DMS153 (cell line): ENCODE measurements at regions not wholly inside any gene's neighbourhood (a gene's known extent, or its start where the extent isn't known, plus 50 kb on each side); places are given as distances from the start of the nearest gene placed in this dataset.

Source experiments
- DNase-seq: peaks from one replicate; lab custom pipeline; 2025; lab: John Stamatoyannopoulos, UW

DNA sequence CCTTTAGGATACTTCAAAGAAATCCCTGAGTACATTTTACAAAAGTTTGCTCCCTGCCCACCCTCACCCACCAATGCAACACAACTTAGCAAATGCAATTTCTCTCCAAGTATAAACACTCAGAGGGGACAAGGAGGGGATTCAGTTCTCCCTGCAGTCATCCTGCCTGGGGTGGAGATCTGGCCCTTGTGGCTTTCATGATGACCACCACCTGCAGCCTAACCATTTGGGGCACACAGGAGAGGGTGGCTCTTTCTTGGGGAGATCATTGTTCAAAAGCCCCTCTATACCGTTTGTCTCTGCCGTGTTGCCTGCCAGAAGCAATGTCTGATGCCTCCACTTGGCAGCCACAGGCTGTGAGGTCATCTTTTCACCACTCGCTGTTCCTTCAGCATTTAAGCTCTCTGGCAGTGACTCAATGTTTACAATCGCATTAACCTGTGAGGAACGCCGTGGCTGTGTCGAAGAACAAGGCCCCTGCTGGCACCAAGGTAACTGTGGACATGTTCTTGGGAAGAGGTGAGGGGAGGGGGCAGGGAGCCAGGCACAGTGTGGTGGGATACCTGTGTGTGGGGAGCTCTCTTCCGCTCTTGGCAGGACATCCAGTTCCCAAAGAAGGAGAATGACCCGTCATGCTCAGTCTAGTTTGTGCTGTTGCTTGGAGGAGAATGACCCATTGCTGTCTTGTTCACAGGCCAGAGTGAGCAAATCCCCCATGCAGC, 103.9 kb upstream of the DUSP10 start:
- peak; percentile 82 for DNase-seq

DNA sequence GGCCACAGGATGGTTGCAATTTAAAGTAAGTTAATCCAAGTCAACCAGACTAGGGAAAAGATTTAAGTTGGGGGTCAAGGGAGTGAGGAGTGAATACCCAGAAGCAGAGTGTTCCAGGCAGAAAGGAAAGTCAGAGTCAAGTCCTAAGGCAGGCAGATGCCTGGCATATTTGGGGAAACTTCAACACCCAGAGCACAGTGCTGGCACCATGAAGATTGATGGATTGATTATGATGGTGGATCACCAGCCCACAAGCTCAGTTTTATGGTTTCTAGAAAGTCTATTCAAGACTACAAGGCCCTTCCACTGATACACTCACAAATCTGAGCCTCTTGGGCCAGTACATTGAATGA, 100.1 kb upstream of the DUSP10 start:
- DNase-seq: no peak

DNA sequence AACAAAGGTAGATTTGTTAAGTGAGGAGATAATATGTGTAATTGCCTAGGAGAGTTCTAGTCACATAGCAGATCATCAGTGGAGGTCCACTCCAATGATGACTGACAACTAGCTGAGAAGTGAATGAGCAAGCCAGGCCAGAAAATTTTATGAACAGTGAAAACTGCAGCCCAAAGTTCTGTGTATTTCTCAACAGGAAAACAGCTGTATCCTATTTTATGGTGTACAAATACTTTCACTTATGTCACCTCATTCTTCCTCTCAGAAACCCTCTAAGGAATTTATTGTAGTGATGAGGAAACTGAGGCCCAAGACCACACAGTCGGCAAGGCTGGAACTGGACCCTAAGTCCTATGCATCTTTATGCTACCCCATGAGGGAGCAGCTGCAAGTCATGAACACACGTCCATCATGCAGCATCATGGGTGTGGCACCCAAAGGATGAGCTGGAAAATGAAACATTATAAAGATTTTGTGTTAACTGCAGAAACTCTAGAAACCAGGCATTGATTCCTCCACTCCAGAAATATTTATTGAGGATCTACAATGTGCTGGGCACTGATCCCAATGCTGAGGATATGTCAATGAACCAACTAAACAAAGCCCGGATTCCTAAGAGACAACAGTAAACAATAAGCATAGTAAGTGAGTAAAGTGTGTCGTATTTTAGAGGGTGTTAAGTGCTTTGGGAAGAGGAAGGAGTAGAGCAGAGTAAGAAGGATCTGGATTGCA, 99.5 kb upstream of the DUSP10 start:
- no peak for DNase-seq

DNA sequence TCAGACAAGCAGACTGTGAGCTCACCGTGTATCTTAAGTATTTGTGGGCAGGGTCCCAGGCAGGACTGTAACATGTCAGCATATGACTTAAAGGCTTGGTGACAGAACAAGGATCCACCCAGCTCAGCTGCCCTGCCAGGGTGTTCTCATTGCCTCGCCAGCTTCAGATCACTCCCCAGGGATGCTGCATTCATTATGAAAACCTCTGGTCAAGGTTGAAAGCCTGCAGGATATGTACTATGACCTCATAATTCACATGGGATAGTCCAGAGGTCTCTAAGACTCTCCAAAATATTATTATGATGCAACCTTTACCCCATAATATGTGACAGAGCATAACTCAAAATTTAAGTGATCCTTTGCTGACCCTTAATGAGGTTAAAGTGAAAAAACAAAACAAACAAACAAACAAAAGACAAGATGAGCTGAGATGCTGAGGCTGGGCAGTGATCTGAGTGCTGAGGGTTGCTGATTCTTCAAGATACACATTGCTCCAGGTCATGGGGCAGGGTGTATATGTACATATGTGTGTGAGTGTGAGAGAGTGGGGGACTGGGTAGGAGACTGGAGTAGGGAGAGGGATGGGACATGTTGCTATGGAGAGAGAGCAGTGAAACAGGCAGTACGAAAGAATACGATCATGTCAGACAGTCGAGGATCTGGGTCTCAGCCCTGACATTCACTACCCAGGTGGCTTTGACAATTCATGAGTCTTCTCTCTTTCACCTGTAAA, 98.8 kb upstream of the DUSP10 start:
- DNase-seq: peak; percentile 28

DNA sequence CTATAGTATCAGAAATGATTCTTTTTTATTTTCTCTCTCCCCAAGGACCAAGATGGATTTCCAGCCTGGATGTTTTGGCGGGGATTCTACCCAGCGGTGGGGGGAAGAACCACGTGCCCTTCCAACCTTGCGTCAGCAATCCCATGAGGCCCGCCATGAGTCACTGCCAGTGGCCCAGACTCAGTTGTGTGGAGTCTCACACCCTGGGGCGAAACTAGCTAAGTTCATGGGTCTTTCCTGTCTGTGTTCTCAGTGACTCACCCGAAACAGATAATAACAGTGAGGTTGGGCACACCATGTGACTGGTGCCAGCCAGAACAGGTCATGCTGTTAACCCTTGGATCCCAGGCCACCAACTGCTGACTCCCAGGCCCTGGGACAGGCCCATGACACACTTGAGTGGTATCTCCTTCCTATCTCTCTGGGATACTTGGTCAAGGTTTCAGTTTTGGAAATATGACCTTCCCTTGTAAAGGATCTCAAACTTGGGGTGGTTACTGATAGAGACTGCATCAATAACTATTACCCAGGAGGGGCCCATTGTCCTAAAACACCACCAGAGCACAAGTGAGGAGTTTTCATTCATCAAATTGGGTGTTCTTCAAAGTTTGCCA, 98.0 kb upstream of the DUSP10 start:
- DNase-seq: no peak

DNA sequence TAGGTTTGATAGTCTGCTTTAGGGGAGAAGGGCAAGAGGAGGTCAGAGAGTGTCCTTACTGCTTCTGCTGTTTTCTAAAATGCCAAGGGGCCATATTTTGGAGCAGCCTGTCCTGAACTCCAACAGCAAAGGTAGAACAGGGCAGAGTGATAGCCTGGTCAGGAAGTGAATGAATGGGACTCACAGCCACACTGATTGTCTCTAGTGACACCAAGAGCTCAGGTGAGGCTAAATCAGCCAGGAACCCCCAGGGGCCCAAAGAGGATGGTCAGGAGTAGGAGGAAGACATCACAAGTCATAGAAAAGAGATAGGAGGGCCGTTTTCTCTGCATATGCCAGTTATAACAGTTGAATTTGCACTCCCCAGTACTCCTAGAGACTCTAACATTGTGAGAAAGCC, 97.4 kb upstream of the DUSP10 start:
- no peak for DNase-seq

DNA sequence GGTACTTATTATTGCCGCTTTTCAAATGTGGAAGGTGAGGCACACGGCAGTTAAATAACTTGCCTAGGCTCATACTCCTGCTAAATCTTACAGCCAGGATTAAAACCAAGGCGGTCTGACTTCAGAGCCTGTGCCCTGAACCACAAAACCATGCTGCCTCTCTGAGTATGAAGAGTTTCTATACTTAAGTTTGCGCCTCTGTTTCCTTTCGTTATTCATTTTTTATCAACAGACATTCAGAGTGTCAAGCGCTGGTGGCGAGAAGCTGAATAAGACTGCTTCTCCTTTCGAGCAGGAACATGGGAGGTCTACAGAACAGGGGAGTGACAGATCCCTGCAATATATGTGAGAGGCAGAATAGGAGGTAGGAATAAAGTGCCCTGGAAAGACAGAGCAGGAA, 96.0 kb upstream of the DUSP10 start:
- no peak for DNase-seq

DNA sequence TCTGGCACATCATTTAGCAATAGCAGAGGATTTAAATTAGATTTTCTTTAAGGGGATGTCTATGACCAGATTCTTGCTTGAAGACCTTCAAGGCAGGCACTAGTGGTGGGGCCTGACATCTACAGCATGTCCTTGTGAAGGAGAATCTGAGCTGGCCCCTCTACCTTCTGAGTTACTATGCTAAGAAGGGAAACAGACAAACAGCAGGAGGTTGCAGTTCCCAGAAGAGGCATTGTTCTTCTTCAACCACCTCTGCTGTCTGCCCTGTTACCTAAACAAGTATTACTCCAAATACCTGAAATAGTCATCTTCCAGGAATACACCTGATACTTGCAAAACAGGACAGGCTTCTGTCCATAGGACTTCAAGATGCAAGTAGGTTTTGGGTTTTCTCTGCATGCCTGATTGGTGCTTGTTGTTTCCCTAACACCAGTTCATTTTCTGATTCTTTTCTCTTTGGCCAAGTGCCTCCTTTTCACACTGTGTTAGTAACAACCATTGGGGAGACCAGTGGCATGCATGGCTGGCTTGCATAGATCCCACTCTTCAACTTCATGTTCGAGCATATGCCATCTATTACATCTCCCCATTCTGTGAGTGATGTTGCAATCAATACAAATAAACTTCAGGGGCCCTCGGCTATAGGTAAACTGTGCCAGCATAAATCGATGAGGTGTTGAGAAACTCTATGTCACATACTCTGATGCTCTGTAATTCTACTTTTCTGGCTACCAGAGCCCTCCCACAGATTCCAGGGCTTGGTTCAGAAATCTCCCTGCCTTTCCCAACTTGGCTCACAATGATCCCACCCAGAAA, 93.0 kb upstream of the DUSP10 start:
- DNase-seq: no peak

DNA sequence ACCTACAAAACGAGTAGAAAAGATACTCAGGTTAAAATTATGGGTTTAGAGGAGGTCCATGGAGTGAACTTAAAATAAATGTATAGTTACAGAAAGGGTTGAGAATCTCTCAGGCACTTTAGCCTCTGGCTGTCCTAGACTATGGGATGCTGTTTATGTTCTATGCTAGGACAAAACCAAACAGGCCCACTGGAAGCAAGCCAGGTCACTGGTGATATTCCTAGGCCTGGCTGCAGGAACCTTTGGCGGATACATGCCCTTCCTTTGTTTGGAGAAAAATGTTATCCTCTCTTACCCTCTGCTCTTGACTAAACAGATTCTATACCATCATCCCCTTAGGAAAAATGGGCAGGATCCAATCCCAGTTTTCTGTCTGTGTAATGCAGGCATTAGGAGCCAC, 90.7 kb upstream of the DUSP10 start:
- peak; percentile 73 for DNase-seq

DNA sequence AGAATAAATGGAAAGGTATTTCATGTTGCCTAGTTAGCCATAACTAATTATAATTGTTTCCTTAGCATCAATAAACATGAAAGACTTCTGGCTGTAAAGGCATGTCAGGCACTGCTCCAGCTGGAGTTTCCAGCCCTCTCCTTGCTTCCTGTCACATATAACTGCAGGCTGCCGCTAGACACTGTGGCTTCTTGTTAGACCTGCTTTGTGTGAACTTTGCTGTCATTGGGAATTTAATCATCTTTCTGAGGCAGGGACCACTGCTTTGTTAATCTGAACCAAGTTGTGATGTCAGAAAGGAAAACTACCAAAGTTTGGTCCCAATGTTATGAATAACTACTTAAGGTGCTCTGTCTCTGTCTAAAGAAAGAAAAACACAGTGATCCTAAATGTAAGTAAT, 90.3 kb upstream of the DUSP10 start:
- DNase-seq: no peak

DNA sequence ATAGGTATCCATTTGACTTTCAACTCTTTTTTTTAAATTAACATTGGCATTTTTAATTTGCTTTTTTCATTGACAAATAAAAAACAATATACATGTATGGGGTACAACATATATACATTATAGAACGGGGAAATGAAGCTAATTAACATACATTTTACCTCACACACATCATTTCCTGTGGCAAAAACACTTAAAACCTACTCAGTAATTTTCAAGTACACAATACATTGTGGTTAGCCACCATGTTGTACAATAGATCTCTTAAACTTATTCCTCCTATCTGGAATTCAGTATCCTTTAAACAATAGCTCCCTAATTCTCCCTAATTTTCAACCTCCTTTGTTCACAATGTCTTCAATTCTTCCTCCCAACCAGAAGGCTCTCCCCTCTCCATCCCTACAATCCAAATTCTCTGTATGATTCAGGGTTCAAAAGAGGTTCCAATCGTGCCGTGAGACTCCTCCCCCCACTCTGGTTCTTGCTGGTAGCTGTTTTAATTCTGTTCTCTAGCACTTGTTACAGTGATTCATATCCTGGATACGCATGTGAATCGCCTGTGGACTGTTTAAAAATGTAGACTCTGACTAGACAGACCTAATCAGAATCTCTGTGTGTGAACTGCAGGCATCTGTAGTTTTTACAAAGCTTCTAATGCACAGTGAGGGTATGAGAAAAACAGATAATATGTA, 87.6 kb upstream of the DUSP10 start:
- DNase-seq: peak; percentile 57

DNA sequence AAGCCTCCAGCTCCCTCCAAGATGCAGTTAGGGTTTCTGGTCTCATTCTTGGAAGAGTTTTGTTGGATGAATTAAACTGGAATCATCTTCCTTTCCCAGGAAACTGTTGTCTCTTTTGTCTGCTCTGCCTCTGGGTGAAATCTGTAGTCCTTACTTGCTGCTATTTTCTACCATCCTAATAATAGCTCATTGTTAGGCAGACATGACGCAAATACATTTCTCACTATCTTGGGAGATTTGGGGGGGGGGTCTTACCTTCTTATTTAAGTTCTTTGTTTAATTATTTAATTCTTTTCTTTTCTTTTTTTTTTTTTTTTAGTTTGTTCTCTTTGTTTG, 85.4 kb upstream of the DUSP10 start:
- DNase-seq: no peak

DNA sequence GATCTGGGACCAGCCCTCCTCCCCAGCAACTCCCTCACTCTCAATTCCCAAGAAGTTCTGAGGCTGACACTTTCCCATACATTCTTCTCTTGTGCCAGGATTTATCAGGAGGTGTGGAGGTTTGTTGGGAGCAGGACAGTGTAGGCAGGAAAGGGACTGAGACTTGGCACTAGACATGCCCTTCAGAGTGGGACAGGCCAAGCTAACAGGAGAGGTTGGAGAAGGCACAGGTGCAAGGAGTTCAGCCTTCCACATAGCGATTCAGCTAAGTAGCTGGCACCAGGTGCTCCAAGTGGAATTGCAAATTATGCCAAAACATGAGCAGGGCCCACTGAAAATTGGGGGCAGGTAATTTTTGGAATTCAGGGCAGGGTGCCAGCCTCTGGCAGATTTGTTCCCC, 83.0 kb upstream of the DUSP10 start:
- no peak for DNase-seq

DNA sequence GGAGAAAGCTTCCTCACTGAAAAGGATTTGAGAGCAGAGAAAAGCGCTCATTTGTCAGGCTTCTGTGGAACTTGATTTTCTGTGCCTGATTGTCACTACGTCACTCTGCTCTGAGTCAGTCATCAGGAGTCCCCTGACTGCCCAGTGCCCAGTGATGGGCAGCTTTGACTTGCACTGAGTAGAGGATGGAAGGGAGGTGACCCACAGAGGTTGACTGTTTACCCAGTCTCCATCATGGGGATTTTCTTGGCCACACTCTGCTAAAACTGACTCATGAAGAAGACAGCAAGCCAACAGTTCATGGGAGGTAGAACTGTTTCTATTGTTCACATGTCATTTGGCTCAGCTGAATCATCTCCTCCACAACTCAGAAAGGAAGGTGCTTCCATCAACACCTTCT, 82.1 kb upstream of the DUSP10 start:
- DNase-seq: no peak

DNA sequence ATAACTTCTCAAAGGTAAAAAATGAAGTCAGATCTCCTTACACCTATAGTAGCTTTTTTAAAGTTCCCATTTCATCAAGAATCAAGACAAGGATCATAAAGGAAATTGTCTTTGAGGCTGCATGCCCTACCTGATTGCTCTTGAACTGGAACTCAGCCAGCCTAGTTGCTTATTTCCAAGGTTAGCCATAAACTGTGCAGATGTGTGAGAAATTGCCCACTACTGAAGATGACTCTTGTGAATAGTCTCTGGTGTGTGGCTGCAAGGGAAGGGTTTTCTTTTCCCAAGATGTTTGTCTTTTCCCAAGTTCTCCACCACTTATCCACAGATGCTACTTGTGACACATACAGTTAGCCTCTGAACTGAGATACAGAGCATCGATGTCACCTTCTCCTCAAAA, 81.7 kb upstream of the DUSP10 start:
- DNase-seq: no peak

DNA sequence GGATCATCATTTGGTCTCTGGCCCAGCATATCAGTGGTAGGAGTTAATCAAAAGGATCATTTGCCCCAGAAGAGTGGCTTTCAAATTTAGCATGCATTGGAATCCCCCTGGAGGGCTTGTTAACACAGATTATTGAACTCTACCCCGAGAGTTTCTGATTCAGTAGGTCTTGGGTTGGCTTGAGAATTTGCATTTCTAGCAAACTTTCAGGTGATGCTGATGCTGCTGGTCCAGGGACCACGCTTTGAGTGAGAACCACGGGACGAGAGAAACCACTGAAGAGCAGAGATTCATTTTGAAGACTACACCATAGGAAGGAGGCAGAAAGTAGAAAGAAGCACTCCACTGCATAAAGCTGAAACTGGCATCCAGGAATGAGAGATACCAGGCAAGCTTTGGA, 81.3 kb upstream of the DUSP10 start:
- DNase-seq: no peak

DNA sequence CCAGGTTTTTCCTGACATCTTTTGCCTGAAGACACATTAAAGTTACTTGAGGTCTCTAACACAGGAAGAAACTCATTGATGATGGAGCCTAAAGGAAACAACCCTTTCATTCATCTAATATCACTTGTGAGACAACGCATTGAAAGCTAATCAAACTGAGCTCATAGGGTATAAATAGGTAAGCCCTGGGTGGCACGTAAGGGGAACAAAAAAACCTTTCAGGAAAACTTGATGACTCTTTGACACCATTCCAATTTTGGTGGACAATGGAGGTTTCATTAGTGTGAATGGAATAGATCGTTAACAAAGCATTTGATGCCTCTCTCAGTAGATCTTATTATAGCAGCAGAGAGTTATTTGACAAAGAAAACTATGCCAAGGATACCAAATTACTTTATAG, 80.7 kb upstream of the DUSP10 start:
- no peak for DNase-seq

DNA sequence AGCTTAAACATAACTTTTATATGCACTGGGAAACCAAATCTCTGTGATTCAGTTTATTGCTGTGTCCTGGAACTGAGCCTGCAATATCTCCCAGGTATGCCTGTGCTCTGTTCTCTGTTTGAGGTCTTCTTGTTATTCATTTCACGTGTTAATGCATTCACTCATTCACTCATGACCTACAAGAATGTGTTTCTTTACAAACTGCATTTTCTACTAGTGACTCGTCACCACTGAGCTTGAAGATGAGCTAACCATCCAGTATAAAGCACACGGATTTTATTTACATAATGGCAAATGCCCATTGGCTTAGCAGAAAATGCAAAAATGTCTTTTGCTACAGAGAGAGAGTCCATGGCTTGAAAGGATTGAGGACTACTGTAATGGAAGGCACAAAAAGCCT, 75.0 kb upstream of the DUSP10 start:
- no peak for DNase-seq

DNA sequence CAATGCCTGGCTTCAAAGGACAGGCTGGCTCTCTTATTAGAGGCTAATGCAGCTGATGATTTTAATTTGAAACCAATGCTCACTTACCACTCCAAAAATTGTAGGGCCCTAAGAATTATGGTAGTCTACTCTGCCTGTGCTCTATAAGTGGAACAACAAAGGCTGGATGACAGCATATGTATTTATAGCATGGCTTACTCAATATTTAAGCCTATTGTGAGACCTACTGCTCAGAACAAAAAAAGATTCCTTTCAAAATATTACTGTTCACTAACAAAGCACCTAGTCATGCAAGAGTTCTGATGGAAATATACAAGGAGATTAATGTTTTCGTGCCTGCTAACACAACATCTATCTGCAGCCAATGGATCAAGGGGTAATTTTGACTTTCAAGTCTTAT, 73.8 kb upstream of the DUSP10 start:
- DNase-seq: no peak

DNA sequence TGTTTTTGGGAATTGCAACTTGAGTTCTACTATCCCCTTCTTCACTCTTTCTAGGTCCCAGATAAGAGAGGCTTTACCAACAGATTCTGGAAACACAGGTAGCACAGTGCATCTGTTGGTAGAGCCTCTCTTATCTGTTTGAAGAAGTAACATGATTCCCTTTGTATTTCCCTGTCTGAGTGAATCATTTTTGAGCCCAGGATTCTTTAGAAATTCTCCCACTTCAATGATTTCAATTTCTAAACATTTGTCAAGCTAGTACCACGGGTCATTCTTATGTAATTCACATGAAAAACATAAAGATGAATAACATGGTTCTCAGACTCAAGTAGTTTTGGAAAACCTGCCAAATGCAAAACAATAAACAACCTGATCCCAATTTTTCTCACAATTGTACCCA, 72.0 kb upstream of the DUSP10 start:
- no peak for DNase-seq

DNA sequence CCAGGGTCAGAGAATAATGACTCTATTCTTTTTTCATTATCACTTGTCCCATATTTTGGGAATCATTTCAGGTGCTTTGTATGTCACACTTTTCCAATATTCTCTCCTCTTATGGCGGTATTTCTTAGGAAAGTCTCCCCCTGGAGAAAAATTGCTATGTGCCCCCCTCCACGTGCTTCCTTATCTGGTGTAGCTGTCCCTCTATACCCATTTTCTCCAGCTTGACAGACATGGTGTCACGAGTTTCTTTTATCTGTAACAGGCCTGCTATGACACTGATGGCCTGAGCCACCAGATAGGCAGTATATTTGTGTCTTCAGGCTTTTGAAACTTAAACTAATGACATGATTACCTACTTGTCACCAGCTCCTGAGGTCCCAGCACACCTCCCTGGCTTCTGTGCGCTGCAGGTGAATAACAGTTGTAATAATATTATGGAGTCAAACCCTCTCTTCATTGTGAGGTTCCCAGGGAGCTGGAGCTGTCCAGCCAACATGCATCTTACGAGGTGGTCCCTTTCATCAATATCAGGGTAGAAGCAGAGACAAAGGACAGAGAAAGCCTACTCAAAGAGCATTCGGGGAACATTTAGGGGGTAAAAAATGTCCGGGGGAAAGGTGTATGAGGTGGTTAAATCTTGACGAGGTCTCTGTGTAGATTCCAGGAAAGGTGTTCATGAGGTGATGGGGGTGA, 71.2 kb upstream of the DUSP10 start:
- DNase-seq: no peak
